Frontal cortex (tissue), 3 donors: ENCODE measurements at regions not wholly inside any gene's neighbourhood (a gene's known extent, or its start where the extent isn't known, plus 50 kb on each side); places are given as distances from the start of the nearest gene placed in this dataset.

ENCODE experiments used
- DNase-seq, 2 donors: peaks; one replicate each; pipeline ENCODE4 v3.0.0; 2012; ENCODE audit warnings: low spot score in 2 of 2
- FAIRE-seq: peaks from 2 replicates; lab custom pipeline; 2012; peaks lifted over from hg19 to GRCh38; lab: Jason Lieb, UNC
- donor health status: control.
- donor health status: control.
- donor health status: control.

GRCh38 chr7:85750454-85750949 lies 563.6 kb upstream of the SEMA3D start:
- FAIRE-seq (no peak), DNase-seq (no peak)

DNA sequence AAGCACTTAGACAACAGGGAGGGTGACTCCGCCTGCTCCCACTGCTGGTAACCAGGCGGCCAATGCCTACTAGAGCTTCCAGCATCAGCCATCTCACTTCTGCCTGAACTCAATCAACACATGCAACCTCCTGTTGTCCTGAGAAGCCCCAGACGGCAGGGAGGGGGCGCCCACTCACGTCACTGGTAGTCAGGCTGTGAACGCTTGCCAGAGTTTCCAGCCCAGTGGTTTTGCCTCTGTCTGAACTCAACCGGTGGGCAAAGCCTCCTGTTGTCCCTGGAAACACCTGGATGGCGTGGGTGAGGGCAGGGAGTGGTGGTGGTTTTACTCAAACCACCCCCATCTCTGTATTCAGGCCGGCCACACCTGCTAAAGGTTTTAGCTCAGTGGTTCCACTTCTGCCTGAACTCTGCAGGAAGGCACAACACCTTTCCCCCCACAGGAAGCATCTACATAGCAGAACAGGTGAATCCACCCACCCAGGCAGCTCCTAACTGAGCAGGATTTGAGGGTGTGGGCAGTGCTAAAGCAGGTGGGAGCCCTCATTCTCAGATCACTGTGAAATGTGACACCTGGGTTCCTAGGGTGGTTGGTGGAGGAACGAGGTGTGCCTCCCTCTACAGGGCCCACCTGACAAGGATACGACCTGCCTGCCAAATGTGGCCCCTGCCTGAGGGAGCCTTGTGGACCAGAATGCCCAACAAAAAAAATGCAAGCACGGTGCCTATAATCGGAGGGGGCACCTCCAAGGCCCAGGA lies 563.0 kb upstream of the SEMA3D start:
- FAIRE-seq, result no peak
- DNase-seq, result no peak

GRCh38 chr7:85748861-85749260 lies 562.0 kb upstream of the SEMA3D start:
- FAIRE-seq, result no peak
- DNase-seq, result no peak

DNA sequence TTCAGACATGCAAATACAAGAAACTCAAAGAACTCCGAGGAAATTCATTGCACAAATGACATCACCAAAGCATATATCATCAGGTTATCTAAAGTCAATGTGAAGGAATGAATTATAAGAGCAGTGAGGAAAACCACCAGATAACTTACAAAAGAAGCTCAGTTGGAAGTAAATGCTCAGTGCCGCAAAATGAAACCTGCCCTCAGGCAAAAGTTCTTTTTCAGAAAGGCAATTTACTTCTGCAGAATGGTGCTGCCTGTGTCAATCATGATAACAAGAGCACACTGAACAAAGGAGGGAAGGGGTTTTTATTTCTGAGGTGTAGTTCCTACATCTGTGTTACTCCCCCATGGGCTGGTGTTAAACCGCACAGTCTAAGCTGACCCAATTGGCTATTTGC lies 550.6 kb upstream of the SEMA3D start:
- no peak for DNase-seq
- FAIRE-seq, result no peak

DNA sequence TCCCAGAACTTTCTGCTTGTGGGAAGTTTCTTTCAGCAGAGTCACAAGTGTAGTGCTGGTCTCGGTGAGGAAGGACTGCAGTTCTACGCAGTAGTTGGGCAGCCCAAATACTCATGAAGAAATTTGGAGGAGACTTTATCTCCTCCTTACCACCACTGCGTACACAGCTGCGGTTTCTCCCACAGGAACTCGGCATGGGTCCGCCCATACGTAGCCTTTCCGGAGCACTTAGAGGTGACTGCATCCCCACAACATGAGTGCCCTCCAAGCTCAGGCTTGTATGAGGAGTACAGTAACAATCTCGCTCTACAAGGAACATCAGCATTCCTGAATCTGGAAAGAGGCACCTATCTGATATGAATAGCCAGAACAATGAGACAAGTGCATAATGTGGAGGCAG lies 549.2 kb upstream of the SEMA3D start:
- no peak for DNase-seq
- no peak for FAIRE-seq

- DNase-seq, result no peak
- no peak for FAIRE-seq
Measured at GRCh38 chr7:85734823-85735222, 548.0 kb upstream of the SEMA3D start.

- FAIRE-seq (no peak), DNase-seq (no peak)
Measured at GRCh38 chr7:85733169-85733915, 546.5 kb upstream of the SEMA3D start.

DNA sequence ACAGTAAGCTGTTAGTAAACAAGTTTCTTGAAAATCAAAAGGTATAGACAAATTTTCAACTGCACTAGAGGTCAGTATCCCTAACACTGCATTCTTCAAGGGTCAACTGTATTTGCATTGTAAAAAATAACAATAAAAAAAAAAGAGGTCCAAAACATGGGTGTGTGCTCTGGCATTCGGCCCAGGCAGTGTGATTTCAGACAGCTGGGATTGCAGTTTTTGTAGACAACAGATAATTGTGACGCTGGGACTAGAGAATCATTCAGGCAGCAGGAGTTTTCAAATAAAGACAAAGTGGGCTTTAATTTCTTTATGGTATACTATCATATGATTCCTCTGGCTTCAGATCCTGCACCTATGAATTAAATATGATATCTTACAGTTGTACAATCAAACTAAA lies 543.2 kb upstream of the SEMA3D start:
- DNase-seq (no peak), FAIRE-seq (no peak)

DNA sequence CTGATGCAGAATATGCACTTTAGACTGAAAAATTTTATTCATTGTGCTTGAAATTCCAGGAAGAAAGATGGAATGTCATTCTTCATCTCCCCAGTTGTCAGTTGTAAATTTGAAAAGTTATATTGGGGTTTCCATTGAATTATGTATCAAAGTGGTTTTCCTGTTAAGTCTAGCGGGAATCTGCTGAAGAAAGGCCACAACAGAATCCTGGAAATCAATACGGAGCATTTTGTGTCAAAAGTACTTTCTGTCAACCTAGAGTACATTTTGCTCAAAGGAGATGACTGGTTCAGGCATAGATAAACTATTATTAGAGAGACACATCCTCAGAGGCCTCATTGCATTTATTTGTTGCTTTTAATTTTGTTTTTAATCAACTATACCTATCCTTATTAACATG lies 538.2 kb upstream of the SEMA3D start:
- FAIRE-seq (no peak), DNase-seq (no peak)

- no peak for FAIRE-seq
- no peak for DNase-seq
Measured at GRCh38 chr7:85719981-85720953, 533.4 kb upstream of the SEMA3D start.

DNA sequence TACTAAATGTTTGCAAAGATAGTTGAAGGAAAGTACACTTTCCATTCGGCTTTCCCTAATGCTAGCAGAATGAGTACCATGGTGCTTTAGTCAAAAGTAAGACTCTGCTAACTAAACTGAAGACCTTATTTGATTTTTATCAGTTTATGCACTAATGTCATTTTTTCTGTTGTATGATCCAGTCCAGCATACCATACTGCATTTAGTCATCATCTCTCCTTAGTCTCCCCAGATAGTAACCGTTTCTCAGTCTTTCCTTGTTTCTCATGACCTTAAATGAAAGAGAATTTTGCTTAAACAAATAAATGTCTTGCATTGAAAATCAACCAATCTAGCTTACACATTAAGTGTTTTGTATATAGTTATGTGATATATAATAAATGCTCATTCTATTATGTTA lies 529.5 kb upstream of the SEMA3D start:
- FAIRE-seq (no peak), DNase-seq (no peak)

DNA sequence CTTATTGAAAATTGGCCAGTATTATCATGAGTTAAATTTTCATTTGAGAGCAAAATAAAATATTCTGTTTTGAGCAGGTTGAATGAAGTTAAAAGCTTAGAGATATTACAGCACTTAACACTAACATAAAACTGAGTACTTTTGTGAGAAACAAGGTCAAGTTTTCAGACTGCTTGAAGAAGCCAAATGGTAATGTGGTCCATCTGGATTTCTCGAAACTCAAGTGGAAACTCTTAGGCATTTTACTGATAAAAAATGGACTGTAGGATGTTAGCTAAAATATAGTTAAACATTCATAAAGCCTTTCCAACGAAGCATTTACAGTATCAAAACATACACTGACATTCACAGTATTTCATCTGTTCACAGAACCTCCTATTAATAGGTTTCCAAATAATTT lies 528.1 kb upstream of the SEMA3D start:
- FAIRE-seq, result no peak
- no peak for DNase-seq

- DNase-seq, result no peak
- no peak for FAIRE-seq
Measured at GRCh38 chr7:85714043-85714578, 527.3 kb upstream of the SEMA3D start.

- no peak for DNase-seq
- no peak for FAIRE-seq
Measured at GRCh38 chr7:85713171-85713570, 526.3 kb upstream of the SEMA3D start.

- no peak for FAIRE-seq
- no peak for DNase-seq
Measured at GRCh38 chr7:85711894-85712293, 525.0 kb upstream of the SEMA3D start.

- DNase-seq, result no peak
- FAIRE-seq, result no peak
Measured at GRCh38 chr7:85710960-85711359, 524.1 kb upstream of the SEMA3D start.

GRCh38 chr7:85708221-85708620 lies 521.4 kb upstream of the SEMA3D start:
- FAIRE-seq, result no peak

GRCh38 chr7:85705076-85705475 lies 518.2 kb upstream of the SEMA3D start:
- FAIRE-seq, result no peak
- DNase-seq, result no peak

More at GRCh38 chr7:85708221-85708620, 521.4 kb upstream of the SEMA3D start:
- DNase-seq, result no peak

DNA sequence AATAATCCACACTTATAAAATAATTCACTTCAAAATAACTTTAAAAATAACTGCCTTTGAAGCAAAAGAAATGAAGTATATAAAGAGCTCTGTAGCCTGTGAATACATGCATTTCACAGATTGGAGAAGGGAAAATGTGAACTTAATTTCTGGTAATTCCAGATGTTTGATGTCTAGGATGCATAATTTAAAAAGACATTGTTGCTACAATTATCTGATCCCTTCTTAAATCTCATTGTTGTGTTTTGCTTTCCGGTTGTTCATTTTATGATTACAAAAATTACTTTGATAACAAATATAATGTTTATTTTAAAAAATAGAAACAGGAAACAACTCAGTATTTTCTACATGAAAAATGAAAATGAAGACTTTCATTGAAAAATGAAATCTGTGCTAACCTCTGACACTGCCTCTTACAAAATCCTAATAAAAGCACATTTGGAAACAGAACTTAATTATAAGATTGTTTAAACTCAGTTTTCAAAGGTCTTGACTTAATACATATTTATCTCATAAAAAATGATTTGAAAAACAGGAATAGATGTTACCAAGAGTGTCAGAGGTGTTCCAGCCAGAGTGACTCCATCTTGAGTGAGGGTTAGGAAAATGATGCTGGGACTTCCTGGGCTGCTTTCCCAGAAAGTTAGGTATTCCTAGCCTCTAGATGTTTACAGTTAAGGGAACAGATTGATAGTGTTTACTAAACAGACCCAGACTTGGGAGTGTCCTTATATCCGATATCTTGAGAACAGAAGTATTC lies 516.6 kb upstream of the SEMA3D start:
- no peak for DNase-seq
- peak; percentile 53 for FAIRE-seq
